ENCODE measurements at regions not wholly inside any gene's neighbourhood (a gene's known extent, or its start where the extent isn't known, plus 50 kb on each side); places are given as distances from the start of the nearest gene placed in this dataset.

- Histone ChIP-seq H3K9me3 (no peaks in the 10 kb centered on the region), H3K4me3 (no peak overlapping the region), H3K36me3 (no peaks in the 10 kb centered on the region), H3K27ac (no peak overlapping the region), H3K27me3 (no peaks in the 10 kb centered on the region), H3K4me1 (no peaks in the 10 kb centered on the region)
- ATAC-seq (no peak), DNase-seq (no peak)
- TF ChIP-seq, protein P1, sequence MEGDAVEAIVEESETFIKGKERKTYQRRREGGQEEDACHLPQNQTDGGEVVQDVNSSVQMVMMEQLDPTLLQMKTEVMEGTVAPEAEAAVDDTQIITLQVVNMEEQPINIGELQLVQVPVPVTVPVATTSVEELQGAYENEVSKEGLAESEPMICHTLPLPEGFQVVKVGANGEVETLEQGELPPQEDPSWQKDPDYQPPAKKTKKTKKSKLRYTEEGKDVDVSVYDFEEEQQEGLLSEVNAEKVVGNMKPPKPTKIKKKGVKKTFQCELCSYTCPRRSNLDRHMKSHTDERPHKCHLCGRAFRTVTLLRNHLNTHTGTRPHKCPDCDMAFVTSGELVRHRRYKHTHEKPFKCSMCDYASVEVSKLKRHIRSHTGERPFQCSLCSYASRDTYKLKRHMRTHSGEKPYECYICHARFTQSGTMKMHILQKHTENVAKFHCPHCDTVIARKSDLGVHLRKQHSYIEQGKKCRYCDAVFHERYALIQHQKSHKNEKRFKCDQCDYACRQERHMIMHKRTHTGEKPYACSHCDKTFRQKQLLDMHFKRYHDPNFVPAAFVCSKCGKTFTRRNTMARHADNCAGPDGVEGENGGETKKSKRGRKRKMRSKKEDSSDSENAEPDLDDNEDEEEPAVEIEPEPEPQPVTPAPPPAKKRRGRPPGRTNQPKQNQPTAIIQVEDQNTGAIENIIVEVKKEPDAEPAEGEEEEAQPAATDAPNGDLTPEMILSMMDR (IDR thresholded peaks at IDR 0.05 in 4 of 5, conservative IDR thresholded peaks at IDR 0.05 in 1 of 5): no peak
- TF ChIP-seq POLR2A (IDR thresholded peaks at IDR 0.05): no peak
- intact Hi-C loops (cut with DNase I; ENCODE audit: low total_unique reads): loop anchor here (5.0 kb wide), 1 partner anchor 228 kb away; no protein-coding TSS in a partner anchor
- in situ Hi-C loops (cut with MboI; ENCODE audit: low sequenced_read_pairs in 4 of 4): no loop called here
These were observed 113.4 kb upstream of the ATP1A1 start for GRCh38 chr1:116259663-116260062.

- TF ChIP-seq, protein P1 (IDR thresholded peaks at IDR 0.05 in 4 of 5, conservative IDR thresholded peaks at IDR 0.05 in 1 of 5): no peak
- TF ChIP-seq POLR2A (IDR thresholded peaks at IDR 0.05): no peak
- no peak overlapping the region for H3K27ac ChIP-seq
- intact Hi-C loops (cut with DNase I; ENCODE audit: low total_unique reads) (no loop called here), in situ Hi-C loops (cut with MboI; ENCODE audit: low sequenced_read_pairs in 4 of 4) (no loop called here)
- H3K27me3 ChIP-seq: no peaks in the 10 kb centered on the region
- H3K4me1 ChIP-seq: no peaks in the 10 kb centered on the region
- ATAC-seq (no peak), DNase-seq (no peak)
- H3K9me3 ChIP-seq: no peaks in the 10 kb centered on the region
- H3K4me3 ChIP-seq: no peak overlapping the region
- no peaks in the 10 kb centered on the region for H3K36me3 ChIP-seq
These were observed 112.9 kb upstream of the ATP1A1 start for GRCh38 chr1:116260115-116260514.

- intact Hi-C loops (cut with DNase I; ENCODE audit: low total_unique reads) (no loop called here), in situ Hi-C loops (cut with MboI; ENCODE audit: low sequenced_read_pairs in 4 of 4) (no loop called here)
- Histone ChIP-seq H3K27ac (no peak overlapping the region), H3K4me1 (no peaks in the 10 kb centered on the region), H3K36me3 (no peaks in the 10 kb centered on the region), H3K4me3 (no peak overlapping the region), H3K27me3 (no peaks in the 10 kb centered on the region), H3K9me3 (no peaks in the 10 kb centered on the region)
- DNase-seq: no peak
- ATAC-seq: no peak
- TF ChIP-seq POLR2A (IDR thresholded peaks at IDR 0.05): no peak
- TF ChIP-seq, protein P1 (IDR thresholded peaks at IDR 0.05 in 4 of 5, conservative IDR thresholded peaks at IDR 0.05 in 1 of 5): no peak
These were observed 112.4 kb upstream of the ATP1A1 start for GRCh38 chr1:116260621-116261020.

DNA sequence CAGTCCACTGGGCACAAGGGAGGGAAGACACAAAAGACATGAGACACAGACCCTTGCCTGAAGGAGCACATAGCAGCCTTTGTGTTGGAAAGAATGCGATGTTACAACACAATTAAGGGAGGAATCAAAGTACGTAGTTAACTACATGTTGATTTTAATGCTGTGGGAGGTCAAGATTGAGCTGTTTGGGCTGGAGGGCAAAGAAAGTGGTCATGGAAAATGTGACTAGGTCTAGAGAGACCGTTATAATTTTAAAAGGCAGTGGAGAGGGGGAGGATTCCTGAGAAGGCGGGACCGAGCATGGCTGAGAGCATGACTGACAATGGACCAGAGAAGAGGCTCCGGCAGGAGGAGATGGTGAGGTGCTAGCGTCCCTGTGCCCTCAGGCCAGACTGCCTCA is 111.8 kb upstream of the ATP1A1 start:
- no peak for DNase-seq
- in situ Hi-C loops (cut with MboI; ENCODE audit: low sequenced_read_pairs in 4 of 4): no loop called here
- no peak for TF ChIP-seq POLR2A (IDR thresholded peaks at IDR 0.05)
- TF ChIP-seq, protein P1 (IDR thresholded peaks at IDR 0.05 in 4 of 5, conservative IDR thresholded peaks at IDR 0.05 in 1 of 5): no peak

More for the DNA sequence above, 111.8 kb upstream of the ATP1A1 start:
- Histone ChIP-seq H3K36me3 (no peaks in the 10 kb centered on the region), H3K4me1 (no peaks in the 10 kb centered on the region), H3K9me3 (no peaks in the 10 kb centered on the region), H3K4me3 (no peak overlapping the region), H3K27me3 (no peaks in the 10 kb centered on the region), H3K27ac (no peak overlapping the region)
- intact Hi-C loops (cut with DNase I; ENCODE audit: low total_unique reads): no loop called here
- ATAC-seq: no peak
